Stimulated activated CD8-positive, alpha-beta memory T cell treated with anti-CD3 and anti-CD28 coated beads, Interleukin-4, amount 100 ng/mL, for 1 hour (primary cell): ENCODE measurements at regions not wholly inside any gene's neighbourhood (a gene's known extent, or its start where the extent isn't known, plus 50 kb on each side); places are given as distances from the start of the nearest gene placed in this dataset.
"Not testable (repeated sequence)": the region's sequence is repeated elsewhere in the genome, so short reads cannot be mapped to it uniquely, and the experiment has no call there.

Experiments
- DNase-seq, 2 donors: peaks; one replicate each; pipeline ENCODE4 v3.0.0-alpha.2; 2020; ENCODE audit warnings: low read depth in 2 of 2, low spot score in 1 of 2

GRCh38 chr3:178304758-178305467, 231.3 kb upstream of the KCNMB2 start:
- DNase-seq, result no peak

- DNase-seq, result no peak
Observed at GRCh38 chr3:178306432-178307115, 229.7 kb upstream of the KCNMB2 start.

- DNase-seq, result no peak
Observed at GRCh38 chr3:178308771-178309170, 227.5 kb upstream of the KCNMB2 start.

GRCh38 chr3:178310949-178311348, 225.3 kb upstream of the KCNMB2 start:
- DNase-seq, result no peak

GRCh38 chr3:178313716-178314115, 222.5 kb upstream of the KCNMB2 start:
- DNase-seq, result no peak

- no peak for DNase-seq
Observed at GRCh38 chr3:178318340-178318739, 217.9 kb upstream of the KCNMB2 start.

GRCh38 chr3:178318941-178319816, 217.1 kb upstream of the KCNMB2 start:
- DNase-seq, result no peak

GRCh38 chr3:178320456-178321351, 215.5 kb upstream of the KCNMB2 start:
- no peak for DNase-seq

GRCh38 chr3:178324356-178324755, 211.9 kb upstream of the KCNMB2 start:
- no peak for DNase-seq

GRCh38 chr3:178325330-178325729, 210.9 kb upstream of the KCNMB2 start:
- no peak for DNase-seq

GRCh38 chr3:178329936-178330335, 206.3 kb upstream of the KCNMB2 start:
- no peak for DNase-seq

GRCh38 chr3:178334239-178334638, 202.0 kb upstream of the KCNMB2 start:
- no peak for DNase-seq

GRCh38 chr3:178336336-178336735, 199.9 kb upstream of the KCNMB2 start:
- DNase-seq, result no peak

- no peak for DNase-seq
Observed at GRCh38 chr3:178340506-178340905, 195.7 kb upstream of the KCNMB2 start.

- no peak for DNase-seq
Observed at GRCh38 chr3:178341636-178342035, 194.6 kb upstream of the KCNMB2 start.

- no peak for DNase-seq
Observed at GRCh38 chr3:178342111-178342510, 194.1 kb upstream of the KCNMB2 start.

GRCh38 chr3:178343433-178344038, 192.7 kb upstream of the KCNMB2 start:
- DNase-seq, result no peak

GRCh38 chr3:178345944-178346343, 190.3 kb upstream of the KCNMB2 start:
- DNase-seq, result no peak

- DNase-seq, result not testable (repeated sequence)
Observed at GRCh38 chr3:178348561-178349217, 187.5 kb upstream of the KCNMB2 start.

- DNase-seq, result not testable (repeated sequence)
Observed at GRCh38 chr3:178349218-178349596, 187.0 kb upstream of the KCNMB2 start.
